AG04449 (cell line): ENCODE measurements at regions not wholly inside any gene's neighbourhood (a gene's known extent, or its start where the extent isn't known, plus 50 kb on each side); places are given as distances from the start of the nearest gene placed in this dataset.
"Not testable (repeated sequence)": the region's sequence is repeated elsewhere in the genome, so short reads cannot be mapped to it uniquely, and the experiment has no call there.

ENCODE experiments used
- CTCF ChIA-PET: fragments of 350-600 bp; formaldehyde crosslinking; extraction: SDS; loops from one replicate; lab custom pipeline; 2021; ENCODE audit warnings: antibody characterized with exemption; lab: Yijun Ruan, JAX
- POLR2A ChIA-PET: fragments of 400-600, 350-600 bp; formaldehyde crosslinking; extraction: SDS; loops from one replicate; lab custom pipeline; 2020; ENCODE audit warnings: antibody characterized with exemption, inconsistent platforms; lab: Yijun Ruan, JAX
- DNase-seq: peaks from one replicate; pipeline ENCODE4 v3.0.0-alpha.2; 2010; ENCODE audit warnings: low read depth, low spot score
- H3K4me3 ChIP-seq: 2 replicates; pipeline ENCODE4 v1.5.1; 2011; ENCODE audit warnings: low read depth, mild to moderate bottlenecking, control low read depth, low read length
- TF ChIP-seq, protein P1 (sequence below): IDR thresholded peaks from one replicate; pipeline ENCODE4 v1.5.1; 2011; ENCODE audit warnings: mild to moderate bottlenecking, moderate library complexity, low read length, control low read depth, inconsistent platforms; ENCODE audit not compliant: insufficient read depth; ENCODE audit errors: missing control alignments

GRCh38 chr7:55310287-55311025 is 54.7 kb upstream of the LANCL2 start:
- DNase-seq = no peak
- no peak overlapping the region for H3K4me3 ChIP-seq
- TF ChIP-seq, protein P1, sequence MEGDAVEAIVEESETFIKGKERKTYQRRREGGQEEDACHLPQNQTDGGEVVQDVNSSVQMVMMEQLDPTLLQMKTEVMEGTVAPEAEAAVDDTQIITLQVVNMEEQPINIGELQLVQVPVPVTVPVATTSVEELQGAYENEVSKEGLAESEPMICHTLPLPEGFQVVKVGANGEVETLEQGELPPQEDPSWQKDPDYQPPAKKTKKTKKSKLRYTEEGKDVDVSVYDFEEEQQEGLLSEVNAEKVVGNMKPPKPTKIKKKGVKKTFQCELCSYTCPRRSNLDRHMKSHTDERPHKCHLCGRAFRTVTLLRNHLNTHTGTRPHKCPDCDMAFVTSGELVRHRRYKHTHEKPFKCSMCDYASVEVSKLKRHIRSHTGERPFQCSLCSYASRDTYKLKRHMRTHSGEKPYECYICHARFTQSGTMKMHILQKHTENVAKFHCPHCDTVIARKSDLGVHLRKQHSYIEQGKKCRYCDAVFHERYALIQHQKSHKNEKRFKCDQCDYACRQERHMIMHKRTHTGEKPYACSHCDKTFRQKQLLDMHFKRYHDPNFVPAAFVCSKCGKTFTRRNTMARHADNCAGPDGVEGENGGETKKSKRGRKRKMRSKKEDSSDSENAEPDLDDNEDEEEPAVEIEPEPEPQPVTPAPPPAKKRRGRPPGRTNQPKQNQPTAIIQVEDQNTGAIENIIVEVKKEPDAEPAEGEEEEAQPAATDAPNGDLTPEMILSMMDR = no peak
- ChIA-PET CTCF (interaction anchor here (1.5 to 5.0 kb wide), 2 partner anchors 29 to 39 kb away, joined by 3 to 31 read pairs; no protein-coding TSS in a partner anchor), POLR2A (no interaction called here)

GRCh38 chr7:55311892-55312291 is 53.2 kb upstream of the LANCL2 start:
- POLR2A ChIA-PET, H3K4me3 ChIP-seq, CTCF ChIA-PET, DNase-seq: not testable (repeated sequence)

- CTCF ChIA-PET = interaction anchor here (1.1 kb wide), 1 partner anchor 34 kb away, joined by 3 read pairs; no protein-coding TSS in a partner anchor
- DNase-seq, POLR2A ChIA-PET, H3K4me3 ChIP-seq: not testable (repeated sequence)
These were observed 51.5 kb upstream of the LANCL2 start for GRCh38 chr7:55313671-55314070.

- POLR2A ChIA-PET = no interaction called here
- no peak for DNase-seq
- TF ChIP-seq, protein P1 = no peak
- H3K4me3 ChIP-seq = no peak overlapping the region
- CTCF ChIA-PET = interaction anchor here (0.8 to 1.1 kb wide), 2 partner anchors 35 to 44 kb away, joined by 3 read pairs; no protein-coding TSS in a partner anchor
These were observed 50.2 kb upstream of the LANCL2 start for GRCh38 chr7:55314967-55315366.
